Activated T-helper 1 cell treated with anti-CD3 and anti-CD28 coated beads, Interleukin-12 subunit alpha, Interleukin-12 subunit beta, Interleukin-2, Interleukin-4 antibody, amounts not matched to agents 30 ng/mL and 10 ng/mL and 1 ng/mL, durations not matched to agents 14 hours and 24 hours and 36 hours (primary cell): ENCODE measurements at regions not wholly inside any gene's neighbourhood (a gene's known extent, or its start where the extent isn't known, plus 50 kb on each side); places are given as distances from the start of the nearest gene placed in this dataset.

Experiments
- DNase-seq: peaks from one replicate; pipeline ENCODE4 v3.0.0; 2021; ENCODE audit warnings: low spot score
- H3K27ac Mint-ChIP-seq: one replicate; pipeline ENCODE4 v1.8.0; 2021; ENCODE audit warnings: mild to moderate bottlenecking, mixed read lengths
- H3K27me3 Mint-ChIP-seq: one replicate; pipeline ENCODE4 v1.8.0; 2022; ENCODE audit warnings: mild to moderate bottlenecking, moderate library complexity, mixed read lengths; ENCODE audit not compliant: insufficient read depth
- H3K36me3 Mint-ChIP-seq: one replicate; pipeline ENCODE4 v1.8.0; 2021; ENCODE audit warnings: low read depth, mixed read lengths
- H3K4me1 Mint-ChIP-seq: one replicate; pipeline ENCODE4 v1.8.0; 2021; ENCODE audit warnings: low read depth, mixed read lengths
- H3K4me3 Mint-ChIP-seq: one replicate; pipeline ENCODE4 v1.8.0; 2021; ENCODE audit warnings: mild to moderate bottlenecking, moderate library complexity, mixed read lengths
- H3K9me3 Mint-ChIP-seq: one replicate; pipeline ENCODE4 v1.8.0; 2021; ENCODE audit warnings: mixed read lengths
- intact Hi-C: fragments of 100-400 bp; cut with micrococcal nuclease; formaldehyde crosslinking; loops from one replicate; pipeline ENCODE4 v1.15.1; 2024

GRCh38 chr7:119177863-119178262, 953.4 kb downstream of the ANKRD7 start:
- Mint-ChIP-seq H3K9me3 (no peaks in the 10 kb centered on the region), H3K4me3 (no peak overlapping the region), H3K4me1 (no peaks in the 10 kb centered on the region), H3K36me3 (no peaks in the 10 kb centered on the region), H3K27me3 (no peaks in the 10 kb centered on the region), H3K27ac (no peak overlapping the region)
- no peak for DNase-seq
- intact Hi-C loops: no loop called here

GRCh38 chr7:119184124-119184788, 959.8 kb downstream of the ANKRD7 start:
- H3K27ac Mint-ChIP-seq: no peak overlapping the region
- H3K4me3 Mint-ChIP-seq: no peak overlapping the region
- H3K9me3 Mint-ChIP-seq: no peaks in the 10 kb centered on the region
- H3K36me3 Mint-ChIP-seq: no peaks in the 10 kb centered on the region
- no peaks in the 10 kb centered on the region for H3K4me1 Mint-ChIP-seq
- intact Hi-C loops: no loop called here
- DNase-seq: no peak
- no peaks in the 10 kb centered on the region for H3K27me3 Mint-ChIP-seq

DNA sequence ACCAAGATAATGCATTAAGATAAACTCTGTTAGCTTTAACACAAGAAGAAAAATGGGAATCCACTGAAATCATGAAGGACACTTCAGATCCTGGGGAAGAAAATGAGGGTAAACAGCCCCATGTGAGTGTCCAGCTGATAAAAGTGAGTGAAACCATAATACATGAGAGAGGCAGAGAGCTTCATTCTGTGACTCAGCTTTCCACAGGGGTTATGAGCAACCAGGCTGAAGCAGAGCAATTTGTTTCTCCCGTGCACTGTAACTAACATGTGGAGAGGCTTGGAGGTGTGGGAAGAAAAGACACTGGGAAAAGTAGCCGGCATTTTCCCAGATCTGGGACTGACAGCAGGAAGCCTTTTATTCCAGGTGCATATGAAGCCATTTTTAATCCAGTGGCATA, 971.7 kb downstream of the ANKRD7 start:
- Mint-ChIP-seq H3K27ac (no peak overlapping the region), H3K4me1 (no peaks in the 10 kb centered on the region), H3K36me3 (no peaks in the 10 kb centered on the region), H3K4me3 (no peak overlapping the region), H3K9me3 (no peaks in the 10 kb centered on the region), H3K27me3 (peaks cover 1% of the 10 kb centered on the region)
- intact Hi-C loops: no loop called here
- DNase-seq: no peak

GRCh38 chr7:119197172-119197876, 972.8 kb downstream of the ANKRD7 start:
- H3K9me3 Mint-ChIP-seq: no peaks in the 10 kb centered on the region
- H3K4me1 Mint-ChIP-seq: no peaks in the 10 kb centered on the region
- H3K36me3 Mint-ChIP-seq: no peaks in the 10 kb centered on the region

GRCh38 chr7:119197877-119198527, 973.5 kb downstream of the ANKRD7 start:
- Mint-ChIP-seq H3K27me3 (peaks cover 1% of the 10 kb centered on the region), H3K36me3 (no peaks in the 10 kb centered on the region), H3K4me3 (no peak overlapping the region), H3K27ac (no peak overlapping the region), H3K4me1 (no peaks in the 10 kb centered on the region), H3K9me3 (no peaks in the 10 kb centered on the region)
- intact Hi-C loops: no loop called here
- no peak for DNase-seq

More at GRCh38 chr7:119197172-119197876, 972.8 kb downstream of the ANKRD7 start:
- Mint-ChIP-seq H3K27me3 (peaks cover 1% of the 10 kb centered on the region), H3K27ac (no peak overlapping the region), H3K4me3 (no peak overlapping the region)
- intact Hi-C loops: no loop called here
- DNase-seq: no peak

GRCh38 chr7:119219663-119220062, 995.2 kb downstream of the ANKRD7 start:
- Mint-ChIP-seq H3K36me3 (no peaks in the 10 kb centered on the region), H3K27ac (no peak overlapping the region), H3K9me3 (no peaks in the 10 kb centered on the region), H3K4me1 (no peaks in the 10 kb centered on the region), H3K4me3 (no peak overlapping the region), H3K27me3 (no peaks in the 10 kb centered on the region)
- intact Hi-C loops: no loop called here
- no peak for DNase-seq

DNA sequence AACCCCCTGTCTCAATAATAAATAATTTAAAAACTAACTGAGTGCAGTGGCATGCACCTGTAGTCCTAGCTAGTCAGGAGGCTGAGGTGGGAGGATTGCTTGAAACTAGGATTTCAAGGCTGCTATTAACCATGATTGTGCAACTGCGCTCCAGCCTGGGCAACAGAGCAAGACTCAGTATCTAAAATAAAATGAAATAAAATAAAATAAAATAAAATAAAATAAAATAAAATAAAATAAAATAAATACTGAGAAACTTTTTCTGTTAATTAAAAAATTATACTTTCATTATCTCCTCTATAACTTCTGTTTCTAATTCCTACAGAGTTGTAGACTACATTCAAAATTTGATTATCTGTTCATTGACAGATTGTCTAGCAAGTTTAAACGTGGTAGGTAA, 999.4 kb downstream of the ANKRD7 start:
- Mint-ChIP-seq H3K36me3 (no peaks in the 10 kb centered on the region), H3K4me3 (no peak overlapping the region), H3K9me3 (peaks cover 3% of the 10 kb centered on the region), H3K4me1 (no peaks in the 10 kb centered on the region), H3K27ac (no peak overlapping the region), H3K27me3 (no peaks in the 10 kb centered on the region)
- intact Hi-C loops: no loop called here
- DNase-seq: no peak

GRCh38 chr7:119228482-119228881, 1004.0 kb downstream of the ANKRD7 start:
- no peaks in the 10 kb centered on the region for H3K27me3 Mint-ChIP-seq
- H3K4me1 Mint-ChIP-seq: no peaks in the 10 kb centered on the region
- no peak overlapping the region for H3K4me3 Mint-ChIP-seq
- H3K36me3 Mint-ChIP-seq: no peaks in the 10 kb centered on the region
- H3K27ac Mint-ChIP-seq: no peak overlapping the region
- H3K9me3 Mint-ChIP-seq: peaks cover 3% of the 10 kb centered on the region
- intact Hi-C loops: no loop called here
- no peak for DNase-seq

GRCh38 chr7:119232091-119232490, 1007.6 kb downstream of the ANKRD7 start:
- Mint-ChIP-seq H3K36me3 (no peaks in the 10 kb centered on the region), H3K4me1 (no peaks in the 10 kb centered on the region), H3K27ac (no peak overlapping the region), H3K27me3 (no peaks in the 10 kb centered on the region), H3K4me3 (no peak overlapping the region), H3K9me3 (no peaks in the 10 kb centered on the region)
- intact Hi-C loops: no loop called here
- no peak for DNase-seq

- no peak overlapping the region for H3K4me3 Mint-ChIP-seq
These were observed 1008.5 kb downstream of the ANKRD7 start for GRCh38 chr7:119233015-119233414.

DNA sequence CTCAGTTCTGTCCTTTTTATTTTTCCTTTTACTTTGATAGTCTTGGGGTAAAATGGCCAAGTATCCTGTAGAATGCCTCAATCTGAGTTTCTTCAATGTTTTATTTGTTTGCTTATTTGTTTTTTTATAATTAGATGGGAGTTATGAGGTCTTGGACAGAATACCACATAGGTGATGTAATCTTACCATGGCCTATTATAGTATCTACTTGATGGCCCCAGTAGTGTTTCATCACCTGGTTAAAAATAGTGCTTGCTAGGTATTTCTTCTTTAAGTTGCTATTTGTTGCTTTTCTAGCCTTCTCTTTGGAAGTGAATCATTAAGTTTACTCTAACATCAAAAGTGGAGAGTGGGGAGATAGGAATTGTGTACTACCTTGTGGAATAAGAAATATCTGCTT, 1020.0 kb upstream of the KCND2 start:
- no peaks in the 10 kb centered on the region for H3K4me1 Mint-ChIP-seq
- H3K36me3 Mint-ChIP-seq: no peaks in the 10 kb centered on the region
- no peaks in the 10 kb centered on the region for H3K27me3 Mint-ChIP-seq
- DNase-seq: no peak
- intact Hi-C loops: no loop called here
- no peak overlapping the region for H3K4me3 Mint-ChIP-seq
- H3K27ac Mint-ChIP-seq: no peak overlapping the region
- no peaks in the 10 kb centered on the region for H3K9me3 Mint-ChIP-seq

More at GRCh38 chr7:119233015-119233414, 1008.5 kb downstream of the ANKRD7 start:
- no peaks in the 10 kb centered on the region for H3K4me1 Mint-ChIP-seq
- H3K36me3 Mint-ChIP-seq: no peaks in the 10 kb centered on the region
- H3K9me3 Mint-ChIP-seq: no peaks in the 10 kb centered on the region
- H3K27ac Mint-ChIP-seq: no peak overlapping the region
- no peaks in the 10 kb centered on the region for H3K27me3 Mint-ChIP-seq
- intact Hi-C loops: no loop called here
- DNase-seq: no peak

GRCh38 chr7:119254742-119255141, 1018.2 kb upstream of the KCND2 start:
- DNase-seq: no peak
- no peaks in the 10 kb centered on the region for H3K9me3 Mint-ChIP-seq
- H3K4me1 Mint-ChIP-seq: no peaks in the 10 kb centered on the region
- no peak overlapping the region for H3K4me3 Mint-ChIP-seq
- intact Hi-C loops: no loop called here
- H3K27ac Mint-ChIP-seq: no peak overlapping the region
- H3K27me3 Mint-ChIP-seq: no peaks in the 10 kb centered on the region
- H3K36me3 Mint-ChIP-seq: no peaks in the 10 kb centered on the region

DNA sequence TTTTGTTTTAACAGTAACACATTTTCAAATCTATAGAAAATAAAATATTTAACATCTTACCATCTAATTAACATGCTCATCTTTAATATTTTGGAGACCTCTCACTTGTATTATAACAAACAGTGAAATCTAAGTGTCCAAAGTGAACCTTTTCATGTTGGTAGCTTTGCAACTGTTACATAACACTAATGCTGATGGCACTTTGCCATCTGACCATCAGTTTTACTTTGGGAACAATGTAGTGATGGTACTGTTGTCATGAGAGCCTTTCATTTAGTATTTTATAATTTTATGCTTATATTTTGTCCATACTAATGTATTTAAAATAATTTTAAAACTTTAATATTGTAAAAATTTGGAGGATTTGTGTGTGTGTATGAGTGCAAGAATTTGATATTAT, 1017.0 kb upstream of the KCND2 start:
- Mint-ChIP-seq H3K4me1 (no peaks in the 10 kb centered on the region), H3K9me3 (no peaks in the 10 kb centered on the region), H3K4me3 (no peak overlapping the region), H3K27me3 (no peaks in the 10 kb centered on the region), H3K27ac (no peak overlapping the region), H3K36me3 (no peaks in the 10 kb centered on the region)
- no peak for DNase-seq
- intact Hi-C loops: no loop called here
